PC-9 (cell line): ENCODE measurements at regions not wholly inside any gene's neighbourhood (a gene's known extent, or its start where the extent isn't known, plus 50 kb on each side); places are given as distances from the start of the nearest gene placed in this dataset.

ENCODE experiments used
- BruUV-seq: library from RNA; stranded (reverse); fragments of 400-500 nt; replicated peaks from 2 replicates; lab custom pipeline; 2021; lab: Mats Ljungman, UMichigan
- CTCF ChIA-PET: fragments of 300-600 bp; sonication (Branson Sonifier 250); formaldehyde crosslinking; loops from one replicate; lab custom pipeline; 2022; ENCODE audit warnings: antibody characterized with exemption; lab: Charles Lee
- POLR2A ChIA-PET: fragments of 300-600 bp; sonication (Branson Sonifier 250); formaldehyde crosslinking; loops from one replicate; lab custom pipeline; 2022; ENCODE audit warnings: antibody characterized with exemption; ENCODE audit not compliant: unreplicated experiment; lab: Charles Lee
- DNase-seq, 2 experiments: peaks; one replicate each; pipeline versions ENCODE4 v3.0.0 to v3.0.0-alpha.2; 2015 to 2022; ENCODE audit warnings: mixed read lengths in 1 of 2
- H2AFZ ChIP-seq: fragments of 200-600 bp; sonication (generic); 2 replicates; pipeline ENCODE4 v1.8.1; 2017; ENCODE audit warnings: antibody characterized with exemption
- H3F3A ChIP-seq: fragments of 200-600 bp; sonication (generic); 2 replicates; pipeline ENCODE4 v1.8.1; 2017; ENCODE audit warnings: antibody characterized with exemption, mild to moderate bottlenecking, low read depth; ENCODE audit not compliant: insufficient read depth
- H3K27ac ChIP-seq: fragments of 200-600 bp; sonication (generic); 2 replicates; pipeline ENCODE4 v1.6.1; 2016; ENCODE audit warnings: mixed run types
- H3K27me3 ChIP-seq: fragments of 200-600 bp; sonication (generic); 2 replicates; pipeline ENCODE4 v1.6.1; 2016; ENCODE audit warnings: low read depth, mixed run types; ENCODE audit not compliant: insufficient read depth
- H3K36me3 ChIP-seq: fragments of 200-600 bp; sonication (generic); 2 replicates; pipeline ENCODE4 v1.6.1; 2016; ENCODE audit warnings: low read depth, mixed run types
- H3K4me1 ChIP-seq: fragments of 200-600 bp; sonication (generic); replicated peaks from 2 replicates; pipeline ENCODE4 v1.6.1; 2016; ENCODE audit warnings: mixed run types; ENCODE audit not compliant: insufficient read depth
- H3K4me2 ChIP-seq: fragments of 200-600 bp; sonication (generic); 2 replicates; pipeline ENCODE4 v1.6.1; 2017; ENCODE audit warnings: mixed run types
- H3K4me3 ChIP-seq: fragments of 200-600 bp; sonication (generic); 2 replicates; pipeline ENCODE4 v1.6.1; 2016; ENCODE audit warnings: mixed run types
- H3K79me2 ChIP-seq: fragments of 200-600 bp; sonication (generic); 2 replicates; pipeline ENCODE4 v1.6.1; 2017; ENCODE audit warnings: low read depth, mixed run types
- H3K9me2 ChIP-seq: fragments of 200-600 bp; sonication (generic); 2 replicates; pipeline ENCODE4 v1.8.1; 2017; ENCODE audit warnings: mild to moderate bottlenecking; ENCODE audit not compliant: insufficient read depth
- H3K9me3 ChIP-seq: fragments of 200-600 bp; sonication (generic); 2 replicates; pipeline ENCODE4 v1.8.1; 2016; ENCODE audit warnings: low read depth; ENCODE audit not compliant: insufficient read depth
- H4K20me1 ChIP-seq: fragments of 200-600 bp; sonication (generic); 2 replicates; pipeline ENCODE4 v1.8.1; 2017; ENCODE audit not compliant: insufficient read depth
- EZH2 ChIP-seq: fragments of 200-600 bp; sonication (generic); IDR thresholded peaks from 2 replicates; pipeline ENCODE4 v1.8.0; 2017; ENCODE audit warnings: antibody characterized with exemption, low read depth
- intact Hi-C: fragments of 100-400 bp; cut with micrococcal nuclease; formaldehyde crosslinking; loops from one replicate; pipeline ENCODE4 v1.10.0; 2022; ENCODE audit not compliant: unreplicated experiment
- TF ChIP-seq, protein P1 (sequence below): fragments of 200-600 bp; sonication (generic); conservative IDR thresholded peaks from 2 replicates; pipeline ENCODE4 v1.6.1; 2017; ENCODE audit warnings: mixed run types, antibody characterized with exemption, mild to moderate bottlenecking, moderate library complexity

DNA sequence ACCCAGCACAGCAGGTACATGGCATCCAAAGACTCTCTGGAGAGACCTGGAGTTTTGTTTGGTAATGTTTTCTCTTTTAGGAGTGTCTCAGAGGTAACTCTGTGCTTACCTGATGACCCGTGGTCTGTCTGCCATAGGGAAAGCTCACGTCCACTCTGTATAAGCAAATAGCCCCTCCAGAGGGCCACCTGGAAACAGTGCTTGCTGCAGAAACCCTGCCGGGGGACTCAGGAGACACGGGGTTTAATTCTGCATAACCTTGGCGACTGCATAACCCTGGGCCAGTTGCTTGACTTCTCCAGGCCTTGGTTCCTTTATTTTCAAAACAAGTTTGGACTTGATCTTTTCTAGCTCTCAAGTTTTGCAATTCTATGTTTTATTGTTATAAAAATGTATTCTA lies 187.2 kb upstream of the SOX1 start:
- ChIA-PET CTCF (no interaction called here), POLR2A (no interaction called here)
- TF ChIP-seq, protein P1, sequence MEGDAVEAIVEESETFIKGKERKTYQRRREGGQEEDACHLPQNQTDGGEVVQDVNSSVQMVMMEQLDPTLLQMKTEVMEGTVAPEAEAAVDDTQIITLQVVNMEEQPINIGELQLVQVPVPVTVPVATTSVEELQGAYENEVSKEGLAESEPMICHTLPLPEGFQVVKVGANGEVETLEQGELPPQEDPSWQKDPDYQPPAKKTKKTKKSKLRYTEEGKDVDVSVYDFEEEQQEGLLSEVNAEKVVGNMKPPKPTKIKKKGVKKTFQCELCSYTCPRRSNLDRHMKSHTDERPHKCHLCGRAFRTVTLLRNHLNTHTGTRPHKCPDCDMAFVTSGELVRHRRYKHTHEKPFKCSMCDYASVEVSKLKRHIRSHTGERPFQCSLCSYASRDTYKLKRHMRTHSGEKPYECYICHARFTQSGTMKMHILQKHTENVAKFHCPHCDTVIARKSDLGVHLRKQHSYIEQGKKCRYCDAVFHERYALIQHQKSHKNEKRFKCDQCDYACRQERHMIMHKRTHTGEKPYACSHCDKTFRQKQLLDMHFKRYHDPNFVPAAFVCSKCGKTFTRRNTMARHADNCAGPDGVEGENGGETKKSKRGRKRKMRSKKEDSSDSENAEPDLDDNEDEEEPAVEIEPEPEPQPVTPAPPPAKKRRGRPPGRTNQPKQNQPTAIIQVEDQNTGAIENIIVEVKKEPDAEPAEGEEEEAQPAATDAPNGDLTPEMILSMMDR, result no peak
- no peak for TF ChIP-seq EZH2
- Histone ChIP-seq H3K79me2 (no peaks in the 10 kb centered on the region), H3K9me2 (no peaks in the 10 kb centered on the region), H3K27me3 (peaks cover 86% of the 10 kb centered on the region), H3K4me2 (no peak overlapping the region), H3K4me1 (no peaks in the 10 kb centered on the region), H3K36me3 (no peaks in the 10 kb centered on the region), H3K4me3 (no peak overlapping the region), H3K9me3 (no peaks in the 10 kb centered on the region), H2AFZ (no peak overlapping the region), H4K20me1 (peaks cover 3% of the 10 kb centered on the region; the same call in 1 of the 2 replicates), H3K27ac (no peak overlapping the region), H3F3A (no peaks in the 10 kb centered on the region)
- DNase-seq, result no peak
- intact Hi-C loops, result no loop called here
- BruUV-seq, result no TSS peak

GRCh38 chr13:111880185-111880584 lies 186.8 kb upstream of the SOX1 start:
- Histone ChIP-seq H3K9me2 (no peaks in the 10 kb centered on the region), H3K9me3 (no peaks in the 10 kb centered on the region), H3K79me2 (no peaks in the 10 kb centered on the region), H3K4me2 (no peak overlapping the region), H2AFZ (no peak overlapping the region), H3K4me3 (no peak overlapping the region), H3K36me3 (no peaks in the 10 kb centered on the region), H3K27me3 (peaks cover 83% of the 10 kb centered on the region), H3K27ac (no peak overlapping the region), H4K20me1 (peaks cover 3% of the 10 kb centered on the region; the same call in 1 of the 2 replicates), H3K4me1 (no peaks in the 10 kb centered on the region), H3F3A (no peaks in the 10 kb centered on the region)
- ChIA-PET CTCF (no interaction called here), POLR2A (no interaction called here)
- BruUV-seq, result no TSS peak
- DNase-seq, result no peak
- intact Hi-C loops, result no loop called here
- no peak for TF ChIP-seq EZH2
- TF ChIP-seq, protein P1, result no peak

GRCh38 chr13:111881700-111882099 lies 185.2 kb upstream of the SOX1 start:
- H3K36me3 ChIP-seq, result no peaks in the 10 kb centered on the region
- H2AFZ ChIP-seq, result no peak overlapping the region
- ChIA-PET CTCF (no interaction called here), POLR2A (no interaction called here)
- BruUV-seq, result no TSS peak
- no peaks in the 10 kb centered on the region for H3K4me1 ChIP-seq
- H3K27me3 ChIP-seq, result peaks cover 73% of the 10 kb centered on the region
- TF ChIP-seq, protein P1, result no peak
- TF ChIP-seq EZH2, result no peak
- H3F3A ChIP-seq, result no peaks in the 10 kb centered on the region
- H3K9me3 ChIP-seq, result no peaks in the 10 kb centered on the region
- intact Hi-C loops, result no loop called here
- DNase-seq, result no peak
- H3K27ac ChIP-seq, result no peak overlapping the region
- no peaks in the 10 kb centered on the region for H3K9me2 ChIP-seq
- H3K79me2 ChIP-seq, result no peaks in the 10 kb centered on the region
- no peak overlapping the region for H3K4me3 ChIP-seq
- peaks cover 3% of the 10 kb centered on the region; the same call in 1 of the 2 replicates for H4K20me1 ChIP-seq
- no peak overlapping the region for H3K4me2 ChIP-seq
